ENCODE measurements at regions not wholly inside any gene's neighbourhood (a gene's known extent, or its start where the extent isn't known, plus 50 kb on each side); places are given as distances from the start of the nearest gene placed in this dataset.

DNA sequence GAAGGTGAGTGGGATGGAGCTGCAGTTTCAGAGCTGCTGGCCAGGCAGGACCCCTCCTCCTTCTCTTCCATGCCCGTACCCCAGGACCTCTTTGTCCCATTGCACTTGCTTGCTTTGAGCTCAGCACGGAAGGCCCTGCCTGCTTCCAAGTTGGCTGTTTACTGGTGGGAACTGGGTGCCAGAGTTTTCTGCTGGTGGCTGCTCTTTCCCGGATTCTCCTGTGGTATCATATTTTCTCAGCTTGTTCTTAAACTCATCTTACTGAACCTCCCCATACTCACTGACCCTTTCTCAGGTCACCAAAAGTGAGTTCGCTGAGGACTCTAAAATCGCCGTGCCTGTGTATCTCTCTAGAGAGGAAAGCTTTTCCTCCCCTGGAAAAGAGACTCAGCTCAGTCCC is 297.7 kb upstream of the TNP1 start:
- TF ChIP-seq CTCF (IDR thresholded peaks at IDR 0.05) (no peak), POLR2A (IDR thresholded peaks at IDR 0.05) (no peak)

Measured in uterus (tissue), 2 donors.